GM18868 (cell line): ENCODE measurements at regions not wholly inside any gene's neighbourhood (a gene's known extent, or its start where the extent isn't known, plus 50 kb on each side); places are given as distances from the start of the nearest gene placed in this dataset.

ENCODE experiments used
- ATAC-seq: cut with Tn5 transposase; IDR thresholded peaks from one replicate; pipeline ENCODE4 v1.9.1; 2021; ENCODE audit warnings: mild to moderate bottlenecking, moderate library complexity; ENCODE audit not compliant: unreplicated experiment

- ATAC-seq, result no peak
Measured at GRCh38 chr1:190665045-190665444, 187.4 kb upstream of the BRINP3 start.

DNA sequence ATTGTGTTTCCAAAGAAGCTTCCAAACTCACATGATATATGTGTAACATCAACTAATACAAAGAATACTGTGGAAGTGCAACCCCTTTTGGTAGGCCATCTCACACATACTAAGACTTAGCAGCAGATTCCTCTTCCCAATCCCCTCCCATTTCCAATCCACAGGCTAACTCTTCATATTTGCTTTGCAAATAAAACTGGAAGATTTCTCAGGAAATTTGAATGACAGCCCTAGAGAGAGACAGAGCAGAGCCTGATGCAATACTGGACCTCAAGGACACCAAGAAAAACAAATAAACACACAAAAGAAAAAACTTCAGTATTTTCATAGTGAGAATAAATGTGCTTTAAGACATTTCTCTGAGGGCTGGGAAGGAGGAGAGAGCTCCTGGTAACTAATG, 190.2 kb upstream of the BRINP3 start:
- ATAC-seq, result no peak

- no peak for ATAC-seq
Measured at GRCh38 chr1:190679044-190679443, 201.4 kb upstream of the BRINP3 start.

DNA sequence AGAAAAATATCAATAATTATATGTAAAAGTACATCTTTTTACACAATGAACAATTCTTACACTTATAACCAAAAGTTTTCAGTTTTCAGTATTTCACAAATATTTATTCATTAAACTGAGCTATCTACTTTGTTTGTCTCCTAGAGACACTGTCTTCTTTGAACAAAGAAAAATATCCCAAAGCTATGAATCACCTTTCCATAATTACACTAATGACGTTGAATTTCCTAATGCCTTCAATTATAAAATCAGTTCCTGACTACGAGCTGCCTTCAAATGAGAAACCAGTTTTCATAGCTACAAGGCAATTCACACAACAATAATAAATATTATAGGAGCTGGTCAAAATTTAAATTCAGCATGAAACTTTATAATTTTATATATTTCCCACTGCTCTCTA, 201.8 kb upstream of the BRINP3 start:
- ATAC-seq, result no peak

DNA sequence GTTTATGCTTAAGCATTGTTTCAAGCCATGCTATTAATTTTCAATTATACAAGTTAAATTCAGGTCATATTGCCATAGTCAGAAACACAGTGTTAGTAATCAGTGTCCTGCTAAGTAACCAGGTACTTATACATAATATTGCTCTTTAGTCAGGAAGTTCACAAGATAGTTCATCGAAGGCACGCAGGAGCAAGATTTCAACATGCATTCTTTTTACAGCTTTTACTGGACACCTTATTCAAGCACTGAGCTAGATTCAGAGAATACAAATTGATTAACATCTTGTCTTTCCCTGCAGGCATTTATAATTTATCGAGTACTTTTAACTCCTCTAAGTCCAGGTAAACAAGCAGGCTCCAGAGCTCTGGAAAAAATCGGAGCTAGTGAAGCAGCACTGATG, 202.3 kb upstream of the BRINP3 start:
- ATAC-seq, result no peak

- no peak for ATAC-seq
Measured at GRCh38 chr1:190685676-190686075, 208.0 kb upstream of the BRINP3 start.

GRCh38 chr1:190688096-190688495, 210.4 kb upstream of the BRINP3 start:
- ATAC-seq, result no peak

DNA sequence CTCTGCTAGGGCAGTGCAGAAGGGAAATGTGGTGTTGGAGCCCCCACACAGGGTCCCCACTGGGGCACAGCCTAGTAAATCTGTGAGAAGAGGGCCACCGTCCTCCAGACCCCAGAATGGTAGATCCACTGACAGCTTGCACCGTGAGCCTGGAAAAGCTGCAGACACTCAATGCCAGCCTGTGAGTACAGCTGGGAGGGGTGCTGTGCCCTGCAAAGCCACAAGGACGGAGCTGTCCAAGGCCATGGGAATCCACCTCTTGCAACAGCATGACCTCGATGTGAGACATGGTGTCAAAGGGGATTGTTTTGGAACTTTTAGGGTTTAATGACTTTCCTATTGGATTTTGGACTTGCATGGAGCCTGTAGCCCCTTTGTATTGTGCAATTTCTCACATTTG, 220.8 kb upstream of the BRINP3 start:
- peak; percentile 31 for ATAC-seq

DNA sequence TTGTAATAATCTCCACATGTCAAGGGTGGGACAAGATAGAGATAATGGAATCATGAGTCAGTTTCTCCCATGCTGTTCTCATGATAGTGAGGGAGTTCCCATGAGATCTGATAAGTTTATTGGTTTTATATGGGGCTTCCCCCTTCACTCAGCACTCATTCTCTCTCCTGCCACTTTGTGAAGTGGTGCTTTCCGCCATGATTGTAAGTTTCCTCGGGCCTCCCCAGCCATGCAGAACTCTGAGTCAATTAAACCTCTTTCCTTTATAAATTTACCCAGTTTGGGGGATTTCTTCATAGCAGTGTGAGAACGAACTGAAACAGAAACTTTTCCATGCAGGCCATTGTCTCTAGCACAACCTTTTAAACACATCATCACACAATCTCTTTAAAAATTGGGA, 221.5 kb upstream of the BRINP3 start:
- peak; percentile 74 for ATAC-seq

GRCh38 chr1:190708418-190709057, 230.9 kb upstream of the BRINP3 start:
- ATAC-seq, result no peak

- no peak for ATAC-seq
Measured at GRCh38 chr1:190711069-190711468, 233.4 kb upstream of the BRINP3 start.

- no peak for ATAC-seq
Measured at GRCh38 chr1:190717055-190717454, 239.4 kb upstream of the BRINP3 start.

DNA sequence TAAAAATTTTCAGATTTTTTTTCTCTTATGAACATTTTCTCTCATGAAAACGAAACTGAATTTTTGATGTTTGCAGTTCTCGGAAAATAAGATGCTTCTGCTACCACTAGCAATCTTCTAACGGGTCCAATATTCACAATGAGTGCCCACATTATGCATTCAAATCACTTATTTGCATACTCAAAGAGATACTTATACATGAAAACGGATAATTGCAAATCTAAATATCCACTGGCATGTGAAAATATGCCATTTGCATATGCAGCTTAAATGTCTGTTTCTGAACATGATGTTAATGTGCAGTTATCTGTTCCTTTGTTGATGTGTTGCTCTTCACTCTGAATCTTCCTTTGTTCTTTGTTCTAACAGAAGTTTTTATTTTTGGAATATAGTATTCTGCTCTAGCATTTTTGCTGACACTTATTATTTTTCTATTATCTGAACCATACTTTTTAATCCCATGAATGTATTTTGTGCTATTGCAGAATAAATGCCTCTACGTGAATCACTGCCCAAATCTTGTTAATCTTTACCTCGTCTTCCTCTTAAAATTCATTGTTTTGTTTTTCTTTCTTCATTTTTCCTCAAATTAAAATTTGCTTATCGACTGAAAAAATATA, 259.4 kb upstream of the BRINP3 start:
- ATAC-seq, result no peak

DNA sequence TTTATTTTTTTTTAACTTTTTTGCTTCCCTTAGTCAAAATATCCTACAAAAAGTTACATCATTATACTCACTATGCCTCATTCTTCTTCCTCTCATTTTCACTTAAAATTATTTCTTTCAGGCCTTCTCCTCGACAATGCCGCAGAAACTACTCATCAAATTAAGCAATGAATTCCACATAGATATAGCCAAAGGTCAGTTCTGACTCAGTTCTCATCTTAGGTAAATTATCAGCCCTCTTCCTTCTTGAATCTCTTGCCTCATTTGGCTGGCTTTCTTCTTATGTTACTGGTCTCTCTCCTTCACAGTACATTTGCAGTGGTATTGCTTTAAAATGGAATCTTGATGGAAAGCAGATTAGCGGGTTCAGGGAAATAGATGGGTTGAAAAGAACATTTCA, 260.7 kb upstream of the BRINP3 start:
- ATAC-seq, result no peak

GRCh38 chr1:190739926-190740325, 262.3 kb upstream of the BRINP3 start:
- ATAC-seq, result no peak

GRCh38 chr1:190747704-190748103, 270.0 kb upstream of the BRINP3 start:
- no peak for ATAC-seq

- no peak for ATAC-seq
Measured at GRCh38 chr1:190752131-190752530, 274.5 kb upstream of the BRINP3 start.

DNA sequence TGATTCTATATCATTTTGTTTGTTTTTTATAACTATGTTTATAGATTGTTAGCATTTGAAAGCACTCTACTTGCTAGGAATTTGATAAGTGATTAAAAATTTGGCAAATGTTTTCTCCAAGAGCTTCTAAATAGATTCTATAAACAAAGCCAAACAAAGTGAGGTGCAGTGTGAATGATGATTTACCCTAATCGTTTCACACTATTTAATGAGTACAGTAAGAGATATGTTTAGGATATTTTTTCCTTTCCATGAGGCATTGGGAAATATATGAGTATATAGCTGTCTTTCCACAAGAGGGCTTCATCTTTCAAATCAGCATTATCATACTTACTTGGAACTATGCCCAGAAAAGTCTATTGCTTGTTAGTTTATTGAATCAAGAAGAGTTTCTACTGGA, 277.0 kb upstream of the BRINP3 start:
- no peak for ATAC-seq

DNA sequence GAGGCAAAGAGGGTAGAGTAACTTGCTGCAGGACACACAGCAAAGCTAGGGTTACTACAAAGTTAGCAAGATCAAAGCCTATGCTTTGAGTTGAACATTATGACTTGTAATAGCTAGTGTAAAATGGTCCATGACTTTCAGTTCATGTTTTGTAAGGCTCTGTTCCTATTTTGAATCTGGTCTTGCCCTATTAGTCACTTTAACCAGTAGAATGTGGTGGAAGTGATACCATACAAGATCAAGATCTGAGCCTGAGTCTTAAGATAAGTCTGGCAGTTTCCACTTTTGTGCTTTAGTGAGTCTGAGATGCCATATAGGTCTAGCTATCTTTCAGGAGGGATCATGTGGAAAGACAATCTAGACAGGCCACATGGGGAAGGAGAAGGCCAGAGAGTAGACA, 282.1 kb upstream of the BRINP3 start:
- ATAC-seq, result peak; percentile 99

DNA sequence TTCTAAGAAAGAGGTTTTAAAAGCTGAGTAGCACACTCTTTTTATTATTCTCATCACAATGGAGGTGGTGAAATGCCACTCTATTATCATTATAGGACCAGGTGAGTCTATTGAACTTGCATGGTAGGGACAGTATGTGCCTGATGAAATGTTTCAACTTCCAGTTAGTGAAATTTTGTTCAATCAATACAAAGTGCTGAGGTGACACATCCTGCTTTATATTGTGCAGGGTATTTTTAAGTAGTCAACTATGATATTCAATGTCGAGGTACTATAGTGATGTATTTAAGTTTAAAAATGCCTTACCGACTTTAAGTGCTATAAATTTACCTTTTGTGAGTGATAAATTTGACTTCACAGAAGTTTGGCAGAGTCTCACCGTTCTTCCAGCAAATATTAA, 284.7 kb upstream of the BRINP3 start:
- ATAC-seq, result no peak

GRCh38 chr1:190792873-190793272, 315.2 kb upstream of the BRINP3 start:
- ATAC-seq, result no peak

GRCh38 chr1:190807629-190808028, 330.0 kb upstream of the BRINP3 start:
- ATAC-seq, result no peak

- ATAC-seq, result no peak
Measured at GRCh38 chr1:190808035-190808434, 330.4 kb upstream of the BRINP3 start.
